ENCODE measurements at regions not wholly inside any gene's neighbourhood (a gene's known extent, or its start where the extent isn't known, plus 50 kb on each side); places are given as distances from the start of the nearest gene placed in this dataset.
"Not testable (repeated sequence)": the region's sequence is repeated elsewhere in the genome, so short reads cannot be mapped to it uniquely, and the experiment has no call there.

DNA sequence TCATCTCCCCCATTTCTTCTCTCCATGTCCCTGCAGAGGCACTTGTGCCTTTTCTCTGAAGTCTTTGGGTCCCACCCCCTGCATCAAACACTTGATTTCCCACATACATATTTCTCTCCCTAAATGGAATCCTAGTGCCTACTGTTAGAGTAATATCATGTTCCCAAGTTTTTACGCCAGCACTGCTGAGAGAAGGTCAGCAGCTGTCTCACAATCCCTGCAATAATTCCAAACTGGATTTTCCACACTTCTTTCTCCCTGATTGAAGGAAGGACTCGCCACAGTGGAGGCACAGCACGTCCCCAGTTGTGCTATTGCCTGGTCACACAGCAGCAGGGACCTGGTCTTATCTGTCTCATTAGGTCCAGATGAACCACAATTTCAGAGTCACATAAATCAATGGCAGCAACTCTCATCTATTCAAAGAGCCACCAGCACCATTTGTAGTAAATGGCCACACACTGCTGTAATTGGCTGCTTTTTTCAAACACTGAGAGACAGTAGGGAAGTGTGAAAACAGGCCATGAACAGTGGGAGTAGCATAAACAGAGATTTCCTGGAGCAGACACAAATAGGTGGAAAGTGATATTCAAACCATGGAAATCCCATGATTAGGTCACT, 605.5 kb downstream of the XPNPEP1 start:
- H3K9me3 ChIP-seq (ENCODE audit: control insufficient read depth in 1 of 2, low read length in 2 of 2): no peaks in the 10 kb centered on the region
- no peak overlapping the region for H3K4me3 ChIP-seq (ENCODE audit: low read length in 2 of 2)
- no peak overlapping the region for H3K27ac ChIP-seq (ENCODE audit: low read depth, low read length)
- no peaks in the 10 kb centered on the region for H3K4me1 ChIP-seq (ENCODE audit: insufficient read depth, low read length)
- no peaks in the 10 kb centered on the region for H3K36me3 ChIP-seq (ENCODE audit: insufficient read depth, low read length)
- no peaks in the 10 kb centered on the region for H3K4me1 Mint-ChIP-seq
- H3K4me3 Mint-ChIP-seq: no peak overlapping the region
- no peak overlapping the region for H3K27ac Mint-ChIP-seq
- H3K27me3 ChIP-seq (ENCODE audit: insufficient read depth, low read length): no peaks in the 10 kb centered on the region
- intact Hi-C loops (cut with micrococcal nuclease): no loop called here
- ChIA-PET CTCF (ENCODE audit: partially characterized antibody) (no interaction called here), POLR2A (ENCODE audit: partially characterized antibody) (no interaction called here)
- no peaks in the 10 kb centered on the region for H3K27me3 Mint-ChIP-seq
- H3K9me3 Mint-ChIP-seq: peaks cover 0 to 22% (median 9%) of the 10 kb centered on the region in 8 donors
- H3K36me3 Mint-ChIP-seq: no peaks in the 10 kb centered on the region
- no peak for DNase-seq

- H3K36me3 Mint-ChIP-seq; H3K4me1 ChIP-seq (ENCODE audit: insufficient read depth, low read length); H3K27ac ChIP-seq (ENCODE audit: low read depth, low read length); POLR2A ChIA-PET (ENCODE audit: partially characterized antibody); H3K36me3 ChIP-seq (ENCODE audit: insufficient read depth, low read length); DNase-seq; H3K27me3 ChIP-seq (ENCODE audit: insufficient read depth, low read length); H3K4me1 Mint-ChIP-seq; H3K4me3 ChIP-seq (ENCODE audit: low read length in 2 of 2); CTCF ChIA-PET (ENCODE audit: partially characterized antibody); H3K27me3 Mint-ChIP-seq; intact Hi-C loops (cut with micrococcal nuclease); H3K9me3 ChIP-seq (ENCODE audit: control insufficient read depth in 1 of 2, low read length in 2 of 2); H3K27ac Mint-ChIP-seq; H3K4me3 Mint-ChIP-seq: not testable (repeated sequence)
- H3K9me3 Mint-ChIP-seq: peaks cover 0 to 17% (median 8%) of the 10 kb centered on the region in 8 donors
Measured at GRCh38 chr10:109314016-109314415, 609.3 kb downstream of the XPNPEP1 start.

DNA sequence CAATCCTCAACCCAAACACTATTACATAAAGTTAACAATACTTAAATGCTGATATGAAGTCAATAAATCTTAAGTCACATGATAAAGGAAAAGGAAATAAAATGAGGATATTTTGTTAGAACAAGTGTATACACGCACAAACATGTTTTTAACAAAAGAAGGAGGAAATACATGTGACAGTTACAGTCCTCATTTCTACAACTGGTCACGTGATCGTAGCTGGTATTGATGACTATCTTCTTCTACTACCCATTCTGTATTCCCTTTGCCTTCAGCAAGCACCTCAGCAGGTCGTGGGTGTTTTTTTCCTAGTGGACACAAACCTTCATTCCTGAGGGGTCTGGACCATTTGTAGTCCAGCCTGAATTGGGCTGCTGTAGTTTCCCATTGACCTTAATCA, 610.8 kb downstream of the XPNPEP1 start:
- H3K9me3 Mint-ChIP-seq: peaks cover 0 to 14% (median 6%) of the 10 kb centered on the region in 8 donors
- DNase-seq; H3K27ac Mint-ChIP-seq; H3K27me3 ChIP-seq (ENCODE audit: insufficient read depth, low read length); H3K27ac ChIP-seq (ENCODE audit: low read depth, low read length); H3K9me3 ChIP-seq (ENCODE audit: control insufficient read depth in 1 of 2, low read length in 2 of 2); intact Hi-C loops (cut with micrococcal nuclease); H3K4me1 ChIP-seq (ENCODE audit: insufficient read depth, low read length); H3K36me3 ChIP-seq (ENCODE audit: insufficient read depth, low read length); H3K4me3 ChIP-seq (ENCODE audit: low read length in 2 of 2); H3K4me3 Mint-ChIP-seq; POLR2A ChIA-PET (ENCODE audit: partially characterized antibody); H3K4me1 Mint-ChIP-seq; CTCF ChIA-PET (ENCODE audit: partially characterized antibody); H3K36me3 Mint-ChIP-seq; H3K27me3 Mint-ChIP-seq: not testable (repeated sequence)

GRCh38 chr10:109308971-109309370, 614.3 kb downstream of the XPNPEP1 start:
- no peaks in the 10 kb centered on the region for H3K4me1 ChIP-seq (ENCODE audit: insufficient read depth, low read length)
- H3K27me3 Mint-ChIP-seq: no peaks in the 10 kb centered on the region
- no peak overlapping the region for H3K4me3 ChIP-seq (ENCODE audit: low read length in 2 of 2)
- H3K4me1 Mint-ChIP-seq: no peaks in the 10 kb centered on the region
- H3K27ac Mint-ChIP-seq: no peak overlapping the region
- no peaks in the 10 kb centered on the region for H3K9me3 ChIP-seq (ENCODE audit: control insufficient read depth in 1 of 2, low read length in 2 of 2)
- POLR2A ChIA-PET (ENCODE audit: partially characterized antibody): no interaction called here
- H3K4me3 Mint-ChIP-seq: no peak overlapping the region
- CTCF ChIA-PET (ENCODE audit: partially characterized antibody): no interaction called here
- H3K27ac ChIP-seq (ENCODE audit: low read depth, low read length): no peak overlapping the region
- intact Hi-C loops (cut with micrococcal nuclease): no loop called here
- no peak for DNase-seq
- no peaks in the 10 kb centered on the region for H3K36me3 Mint-ChIP-seq
- peaks cover 2 to 7% (median 4%) of the 10 kb centered on the region in 8 donors for H3K9me3 Mint-ChIP-seq
- no peaks in the 10 kb centered on the region for H3K36me3 ChIP-seq (ENCODE audit: insufficient read depth, low read length)
- no peaks in the 10 kb centered on the region for H3K27me3 ChIP-seq (ENCODE audit: insufficient read depth, low read length)

GRCh38 chr10:109307102-109307501, 616.2 kb downstream of the XPNPEP1 start:
- H3K4me1 Mint-ChIP-seq; H3K36me3 Mint-ChIP-seq; H3K9me3 Mint-ChIP-seq; H3K27me3 Mint-ChIP-seq; H3K4me1 ChIP-seq (ENCODE audit: insufficient read depth, low read length); H3K27ac ChIP-seq (ENCODE audit: low read depth, low read length); H3K27ac Mint-ChIP-seq; H3K4me3 Mint-ChIP-seq; DNase-seq; CTCF ChIA-PET (ENCODE audit: partially characterized antibody); H3K27me3 ChIP-seq (ENCODE audit: insufficient read depth, low read length); H3K9me3 ChIP-seq (ENCODE audit: control insufficient read depth in 1 of 2, low read length in 2 of 2); H3K4me3 ChIP-seq (ENCODE audit: low read length in 2 of 2); POLR2A ChIA-PET (ENCODE audit: partially characterized antibody); intact Hi-C loops (cut with micrococcal nuclease); H3K36me3 ChIP-seq (ENCODE audit: insufficient read depth, low read length): not testable (repeated sequence)

- Histone ChIP-seq H3K27ac (ENCODE audit: low read depth, low read length) (no peak overlapping the region), H3K4me3 (ENCODE audit: low read length in 2 of 2) (no peak overlapping the region), H3K27me3 (ENCODE audit: insufficient read depth, low read length) (no peaks in the 10 kb centered on the region), H3K9me3 (ENCODE audit: control insufficient read depth in 1 of 2, low read length in 2 of 2) (no peaks in the 10 kb centered on the region), H3K36me3 (ENCODE audit: insufficient read depth, low read length) (no peaks in the 10 kb centered on the region), H3K4me1 (ENCODE audit: insufficient read depth, low read length) (no peaks in the 10 kb centered on the region)
- no peak overlapping the region for H3K27ac Mint-ChIP-seq
- intact Hi-C loops (cut with micrococcal nuclease): no loop called here
- H3K4me3 Mint-ChIP-seq: no peak overlapping the region
- no peak for DNase-seq
- no peaks in the 10 kb centered on the region for H3K36me3 Mint-ChIP-seq
- no peaks in the 10 kb centered on the region for H3K27me3 Mint-ChIP-seq
- ChIA-PET CTCF (ENCODE audit: partially characterized antibody) (no interaction called here), POLR2A (ENCODE audit: partially characterized antibody) (no interaction called here)
- H3K9me3 Mint-ChIP-seq: peaks cover 0 to 10% (median 4%) of the 10 kb centered on the region in 8 donors
- no peaks in the 10 kb centered on the region for H3K4me1 Mint-ChIP-seq
Measured at GRCh38 chr10:109306698-109307097, 616.6 kb downstream of the XPNPEP1 start.

DNA sequence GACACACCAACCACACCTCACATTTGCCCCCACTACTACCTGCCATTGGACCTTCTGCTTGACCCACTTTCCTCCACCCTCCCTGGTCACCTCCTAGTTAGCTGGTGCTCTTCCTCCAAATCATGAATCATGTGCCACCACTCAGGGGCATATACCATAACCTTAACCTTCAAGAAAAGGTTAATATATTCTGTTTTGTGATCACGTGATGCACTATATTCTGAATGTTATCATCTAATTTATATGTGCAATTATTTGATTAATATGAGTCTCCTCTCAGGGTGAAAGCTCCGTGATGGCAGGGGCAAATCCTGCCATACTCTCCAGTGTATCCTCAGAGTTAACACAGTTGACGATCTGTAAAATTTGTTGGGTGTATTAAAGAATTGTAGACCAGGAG, 635.5 kb downstream of the XPNPEP1 start:
- CTCF ChIA-PET (ENCODE audit: partially characterized antibody): no interaction called here
- H3K4me1 Mint-ChIP-seq: no peaks in the 10 kb centered on the region
- H3K27ac Mint-ChIP-seq: no peak overlapping the region
- peaks cover 0 to 28% (median 3%) of the 10 kb centered on the region in 8 donors for H3K9me3 Mint-ChIP-seq
- Histone ChIP-seq H3K4me1 (ENCODE audit: insufficient read depth, low read length) (no peaks in the 10 kb centered on the region), H3K9me3 (ENCODE audit: control insufficient read depth in 1 of 2, low read length in 2 of 2) (no peaks in the 10 kb centered on the region), H3K4me3 (ENCODE audit: low read length in 2 of 2) (no peak overlapping the region), H3K27ac (ENCODE audit: low read depth, low read length) (no peak overlapping the region), H3K27me3 (ENCODE audit: insufficient read depth, low read length) (no peaks in the 10 kb centered on the region), H3K36me3 (ENCODE audit: insufficient read depth, low read length) (no peaks in the 10 kb centered on the region)
- no peak overlapping the region for H3K4me3 Mint-ChIP-seq
- DNase-seq: no peak
- no peaks in the 10 kb centered on the region for H3K36me3 Mint-ChIP-seq
- intact Hi-C loops (cut with micrococcal nuclease): no loop called here
- H3K27me3 Mint-ChIP-seq: no peaks in the 10 kb centered on the region
- POLR2A ChIA-PET (ENCODE audit: partially characterized antibody): no interaction called here

GRCh38 chr10:109282510-109282909, 640.8 kb downstream of the XPNPEP1 start:
- peaks cover 0 to 16% (median 1%) of the 10 kb centered on the region in 8 donors for H3K9me3 Mint-ChIP-seq
- no peak overlapping the region for H3K27ac Mint-ChIP-seq
- Histone ChIP-seq H3K27ac (ENCODE audit: low read depth, low read length) (no peak overlapping the region), H3K4me1 (ENCODE audit: insufficient read depth, low read length) (no peaks in the 10 kb centered on the region), H3K27me3 (ENCODE audit: insufficient read depth, low read length) (no peaks in the 10 kb centered on the region), H3K4me3 (ENCODE audit: low read length in 2 of 2) (no peak overlapping the region), H3K9me3 (ENCODE audit: control insufficient read depth in 1 of 2, low read length in 2 of 2) (no peaks in the 10 kb centered on the region), H3K36me3 (ENCODE audit: insufficient read depth, low read length) (no peaks in the 10 kb centered on the region)
- no peak for DNase-seq
- intact Hi-C loops (cut with micrococcal nuclease): no loop called here
- CTCF ChIA-PET (ENCODE audit: partially characterized antibody): no interaction called here
- no peaks in the 10 kb centered on the region for H3K27me3 Mint-ChIP-seq
- POLR2A ChIA-PET (ENCODE audit: partially characterized antibody): no interaction called here
- no peaks in the 10 kb centered on the region for H3K36me3 Mint-ChIP-seq
- no peaks in the 10 kb centered on the region for H3K4me1 Mint-ChIP-seq
- H3K4me3 Mint-ChIP-seq: no peak overlapping the region
